H9 (cell line): ENCODE measurements at regions not wholly inside any gene's neighbourhood (a gene's known extent, or its start where the extent isn't known, plus 50 kb on each side); places are given as distances from the start of the nearest gene placed in this dataset.

ENCODE experiments used
- DNase-seq: peaks from one replicate; pipeline ENCODE4 v3.0.0-alpha.2; 2017
- H2AFZ ChIP-seq: one replicate; pipeline ENCODE4 v1.6.1; 2013; ENCODE audit warnings: mild to moderate bottlenecking, low read length, control low read depth, moderate library complexity
- H2AK5ac ChIP-seq: 2 replicates; pipeline ENCODE4 v1.6.1; 2013; ENCODE audit warnings: low read length, control low read depth, mixed read lengths; ENCODE audit not compliant: insufficient read length
- H2BK120ac ChIP-seq: one replicate; pipeline ENCODE4 v1.6.1; 2013; ENCODE audit warnings: low read depth, mild to moderate bottlenecking, low read length, control low read depth, inconsistent platforms; ENCODE audit not compliant: poor library complexity, severe bottlenecking
- H2BK12ac ChIP-seq: 2 replicates; pipeline ENCODE4 v1.6.1; 2013; ENCODE audit warnings: low read length, control low read depth, mixed read lengths, low read depth; ENCODE audit not compliant: insufficient read length
- H2BK15ac ChIP-seq: 2 replicates; pipeline ENCODE4 v1.6.1; 2013; ENCODE audit warnings: low read depth, low read length, control low read depth
- H2BK20ac ChIP-seq: one replicate; pipeline ENCODE4 v1.6.1; 2013; ENCODE audit warnings: low read depth, mild to moderate bottlenecking, low read length, control low read depth, inconsistent platforms; ENCODE audit not compliant: poor library complexity, severe bottlenecking
- H2BK5ac ChIP-seq: 2 replicates; pipeline ENCODE4 v1.6.1; 2013; ENCODE audit warnings: low read length, control low read depth, mixed read lengths; ENCODE audit not compliant: insufficient read length
- H3K14ac ChIP-seq: 2 replicates; pipeline ENCODE4 v1.6.1; 2013; ENCODE audit warnings: low read length, control low read depth; ENCODE audit not compliant: insufficient read depth
- H3K18ac ChIP-seq: 2 replicates; pipeline ENCODE4 v1.6.1; 2013; ENCODE audit warnings: low read depth, mild to moderate bottlenecking, mixed read lengths, low read length, control low read depth; ENCODE audit not compliant: insufficient read length
- H3K23ac ChIP-seq: 2 replicates; pipeline ENCODE4 v1.6.1; 2013; ENCODE audit warnings: low read length, control low read depth, mixed read lengths, low read depth; ENCODE audit not compliant: insufficient read length
- H3K23me2 ChIP-seq: 2 replicates; pipeline ENCODE4 v1.6.1; 2013; ENCODE audit warnings: low read depth, mild to moderate bottlenecking, mixed read lengths, low read length, control low read depth; ENCODE audit not compliant: insufficient read length, poor library complexity, severe bottlenecking
- H3K27ac ChIP-seq: 2 replicates; pipeline ENCODE4 v1.5.1; 2013; ENCODE audit warnings: low read length, control low read depth, mixed read lengths, low read depth; ENCODE audit not compliant: insufficient read length
- H3K27me3 ChIP-seq: 2 replicates; pipeline ENCODE4 v1.6.1; 2013; ENCODE audit warnings: low read length, control low read depth, inconsistent platforms; ENCODE audit not compliant: insufficient read depth
- H3K4ac ChIP-seq: 2 replicates; pipeline ENCODE4 v1.6.1; 2013; ENCODE audit warnings: low read depth, mild to moderate bottlenecking, control low read depth, inconsistent platforms, low read length, moderate library complexity
- H3K4me1 ChIP-seq: 2 replicates; pipeline ENCODE4 v1.6.1; 2013; ENCODE audit warnings: low read length, control low read depth, inconsistent platforms; ENCODE audit not compliant: insufficient read depth
- H3K4me2 ChIP-seq: 2 replicates; pipeline ENCODE4 v1.6.1; 2013; ENCODE audit warnings: low read length, control low read depth, mixed read lengths; ENCODE audit not compliant: insufficient read length, insufficient read depth
- H3K56ac ChIP-seq: 2 replicates; pipeline ENCODE4 v1.6.1; 2013; ENCODE audit warnings: low read depth, mild to moderate bottlenecking, mixed read lengths, low read length, control low read depth; ENCODE audit not compliant: insufficient read length
- H3K79me1 ChIP-seq: 2 replicates; pipeline ENCODE4 v1.6.1; 2013; ENCODE audit warnings: low read depth, mild to moderate bottlenecking, moderate library complexity, low read length, control low read depth, inconsistent platforms; ENCODE audit not compliant: insufficient read depth, poor library complexity, severe bottlenecking
- H3K79me2 ChIP-seq: 2 replicates; pipeline ENCODE4 v1.6.1; 2013; ENCODE audit warnings: low read length, control low read depth, inconsistent platforms; ENCODE audit not compliant: insufficient read depth
- H3K9ac ChIP-seq: 2 replicates; pipeline ENCODE4 v1.6.1; 2013; ENCODE audit warnings: low read length, control low read depth, mixed read lengths; ENCODE audit not compliant: insufficient read length; ENCODE audit errors: extremely low read depth
- H3K9me3 ChIP-seq: one replicate; pipeline ENCODE4 v1.6.1; 2013; ENCODE audit warnings: low read depth, low read length, inconsistent platforms; ENCODE audit not compliant: control insufficient read depth
- H3T11ph ChIP-seq: one replicate; pipeline ENCODE4 v1.6.1; 2013; ENCODE audit warnings: mild to moderate bottlenecking, low read length, control low read depth, inconsistent platforms
- H4K20me1 ChIP-seq: one replicate; pipeline ENCODE4 v1.6.1; 2013; ENCODE audit not compliant: control insufficient read depth, insufficient read length, insufficient read depth
- H4K5ac ChIP-seq: 2 replicates; pipeline ENCODE4 v1.6.1; 2013; ENCODE audit warnings: low read depth, mild to moderate bottlenecking, mixed read lengths, low read length, control low read depth; ENCODE audit not compliant: insufficient read length
- H4K8ac ChIP-seq: replicated peaks from 2 replicates; pipeline ENCODE4 v1.6.1; 2013; ENCODE audit warnings: low read length, control low read depth, mixed read lengths, low read depth; ENCODE audit not compliant: insufficient read length
- H4K91ac ChIP-seq: 2 replicates; pipeline ENCODE4 v1.6.1; 2013; ENCODE audit warnings: low read depth, mild to moderate bottlenecking, moderate library complexity, mixed read lengths, low read length, control low read depth; ENCODE audit not compliant: insufficient read length
- H3K27ac Mint-ChIP-seq, 3 experiments: 2 replicates in 2 of 3; 3 replicates in 1 of 3; pipeline ENCODE4 v1.8.0; 2020 to 2021; ENCODE audit warnings: mixed read lengths in 3 of 3, mild to moderate bottlenecking in 1 of 3, moderate library complexity in 1 of 3
- H3K27me3 Mint-ChIP-seq: 2 replicates; pipeline ENCODE4 v1.8.0; 2021; ENCODE audit warnings: low read depth, mild to moderate bottlenecking, moderate library complexity, mixed read lengths
- H3K36me3 Mint-ChIP-seq, 3 experiments: 2 replicates in 2 of 3; 3 replicates in 1 of 3; pipeline ENCODE4 v1.8.0; 2020 to 2021; ENCODE audit warnings: low read depth in 3 of 3, mixed read lengths in 3 of 3; ENCODE audit not compliant: insufficient read depth in 1 of 3
- H3K4me1 Mint-ChIP-seq, 2 experiments: 2 replicates each; pipeline ENCODE4 v1.8.0; 2020; ENCODE audit warnings: mixed read lengths in 2 of 2
- H3K4me3 Mint-ChIP-seq, 2 experiments: 2 replicates in 1 of 2; 3 replicates in 1 of 2; pipeline ENCODE4 v1.8.0; 2020 to 2021; ENCODE audit warnings: mild to moderate bottlenecking in 2 of 2, mixed read lengths in 2 of 2, moderate library complexity in 1 of 2
- H3K9me3 Mint-ChIP-seq, 2 experiments: 2 replicates in 1 of 2; 3 replicates in 1 of 2; pipeline ENCODE4 v1.8.0; 2020; ENCODE audit warnings: mild to moderate bottlenecking in 2 of 2, mixed read lengths in 2 of 2, moderate library complexity in 1 of 2
- WGBS: extraction: QIAGEN DNeasy Blood & Tissue Kit; methylation state at CpG from one replicate; pipeline ENCODE4 v1.1.7; 2013; ENCODE audit warnings: missing lambda C conversion rate, low lambda C conversion rate, mixed read lengths; ENCODE audit not compliant: insufficient read length; ENCODE audit errors: extremely low coverage; 5-methylcytosine and 5-hydroxymethylcytosine counted together
- TF ChIP-seq, protein P1 (sequence below): fragments of 200-600 bp; sonication (generic); conservative IDR thresholded peaks from 3 replicates; pipeline ENCODE4 v1.8.0; 2021; ENCODE audit warnings: antibody characterized with exemption, mild to moderate bottlenecking

DNA sequence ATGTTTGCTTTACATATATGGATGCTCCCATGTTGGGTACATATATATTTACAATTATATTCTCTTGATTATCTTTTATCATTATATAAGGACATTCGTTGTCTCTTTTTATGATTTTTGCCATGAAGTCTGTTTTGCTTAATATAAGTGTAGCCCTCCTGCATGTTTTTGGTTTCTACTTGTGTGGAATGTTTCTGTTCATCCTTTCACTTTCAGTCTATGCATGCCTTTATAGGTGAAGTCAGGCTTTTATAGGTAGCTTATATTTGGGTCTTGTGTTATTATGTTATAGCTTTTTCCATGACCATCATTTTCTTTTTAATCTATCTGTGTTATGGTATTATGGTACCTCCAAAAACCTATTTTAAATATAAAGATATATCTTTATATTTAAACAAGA is 612.5 kb upstream of the HS3ST5 start:
- Histone ChIP-seq H3K9ac (no peak overlapping the region), H4K91ac (no peak overlapping the region), H3K14ac (no peak overlapping the region), H4K20me1 (no peaks in the 10 kb centered on the region), H2AFZ (no peak overlapping the region), H2AK5ac (no peak overlapping the region), H3K27me3 (no peaks in the 10 kb centered on the region), H2BK20ac (no peak overlapping the region), H4K5ac (no peak overlapping the region), H3K4ac (no peak overlapping the region), H3K79me2 (no peaks in the 10 kb centered on the region), H2BK120ac (no peak overlapping the region), H3K23ac (no peak overlapping the region), H3K18ac (no peak overlapping the region), H4K8ac (no peak overlapping the region), H3T11ph (no peak overlapping the region), H3K23me2 (no peaks in the 10 kb centered on the region), H3K9me3 (no peaks in the 10 kb centered on the region), H3K4me1 (no peaks in the 10 kb centered on the region), H3K56ac (no peak overlapping the region), H2BK5ac (no peak overlapping the region), H3K79me1 (no peaks in the 10 kb centered on the region), H3K4me2 (no peak overlapping the region), H2BK15ac (no peak overlapping the region), H3K27ac (no peak overlapping the region), H2BK12ac (no peak overlapping the region)
- H3K27ac Mint-ChIP-seq, result no peak overlapping the region
- peaks cover 3 to 5% (median 4%) of the 10 kb centered on the region in 3 experiments; a peak in 3 of 7 replicates for H3K36me3 Mint-ChIP-seq
- no peaks in the 10 kb centered on the region; a peak in 1 of 5 replicates for H3K9me3 Mint-ChIP-seq
- H3K4me1 Mint-ChIP-seq, result peaks cover 0 to 3% of the 10 kb centered on the region in 2 experiments; a peak in 1 of 4 replicates
- H3K27me3 Mint-ChIP-seq, result no peaks in the 10 kb centered on the region
- no peak overlapping the region for H3K4me3 Mint-ChIP-seq
- TF ChIP-seq, protein P1, sequence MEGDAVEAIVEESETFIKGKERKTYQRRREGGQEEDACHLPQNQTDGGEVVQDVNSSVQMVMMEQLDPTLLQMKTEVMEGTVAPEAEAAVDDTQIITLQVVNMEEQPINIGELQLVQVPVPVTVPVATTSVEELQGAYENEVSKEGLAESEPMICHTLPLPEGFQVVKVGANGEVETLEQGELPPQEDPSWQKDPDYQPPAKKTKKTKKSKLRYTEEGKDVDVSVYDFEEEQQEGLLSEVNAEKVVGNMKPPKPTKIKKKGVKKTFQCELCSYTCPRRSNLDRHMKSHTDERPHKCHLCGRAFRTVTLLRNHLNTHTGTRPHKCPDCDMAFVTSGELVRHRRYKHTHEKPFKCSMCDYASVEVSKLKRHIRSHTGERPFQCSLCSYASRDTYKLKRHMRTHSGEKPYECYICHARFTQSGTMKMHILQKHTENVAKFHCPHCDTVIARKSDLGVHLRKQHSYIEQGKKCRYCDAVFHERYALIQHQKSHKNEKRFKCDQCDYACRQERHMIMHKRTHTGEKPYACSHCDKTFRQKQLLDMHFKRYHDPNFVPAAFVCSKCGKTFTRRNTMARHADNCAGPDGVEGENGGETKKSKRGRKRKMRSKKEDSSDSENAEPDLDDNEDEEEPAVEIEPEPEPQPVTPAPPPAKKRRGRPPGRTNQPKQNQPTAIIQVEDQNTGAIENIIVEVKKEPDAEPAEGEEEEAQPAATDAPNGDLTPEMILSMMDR, result no peak
- DNase-seq, result no peak
- no CpG with 5 or more reads among the region's 1 CpG for WGBS
